Progenitor cell of endocrine pancreas (in vitro differentiated cells): ENCODE measurements at regions not wholly inside any gene's neighbourhood (a gene's known extent, or its start where the extent isn't known, plus 50 kb on each side); places are given as distances from the start of the nearest gene placed in this dataset.

Experiments
- DNase-seq: peaks from one replicate; pipeline ENCODE4 v3.0.0; 2021; ENCODE audit warnings: low spot score; ENCODE audit not compliant: unreplicated experiment
- H3K27ac Mint-ChIP-seq: 2 replicates; pipeline ENCODE4 v1.8.0; 2021; ENCODE audit warnings: mild to moderate bottlenecking, moderate library complexity, mixed read lengths
- H3K27me3 Mint-ChIP-seq: 2 replicates; pipeline ENCODE4 v1.8.0; 2021; ENCODE audit warnings: mixed read lengths
- H3K36me3 Mint-ChIP-seq: 2 replicates; pipeline ENCODE4 v1.8.0; 2022; ENCODE audit warnings: mixed read lengths; ENCODE audit not compliant: insufficient read depth
- H3K4me1 Mint-ChIP-seq: 2 replicates; pipeline ENCODE4 v1.8.0; 2021; ENCODE audit warnings: low read depth, mixed read lengths
- H3K4me3 Mint-ChIP-seq: 2 replicates; pipeline ENCODE4 v1.8.0; 2021; ENCODE audit warnings: low read depth, mild to moderate bottlenecking, moderate library complexity, mixed read lengths
- H3K9me3 Mint-ChIP-seq: 2 replicates; pipeline ENCODE4 v1.8.0; 2021; ENCODE audit warnings: low read depth, mixed read lengths
- TF ChIP-seq, protein P1 (sequence below): fragments of 200-600 bp; sonication (generic); IDR thresholded peaks from one replicate; pipeline ENCODE4 v1.5.0; 2021; ENCODE audit warnings: antibody characterized with exemption, mild to moderate bottlenecking; ENCODE audit not compliant: unreplicated experiment

DNA sequence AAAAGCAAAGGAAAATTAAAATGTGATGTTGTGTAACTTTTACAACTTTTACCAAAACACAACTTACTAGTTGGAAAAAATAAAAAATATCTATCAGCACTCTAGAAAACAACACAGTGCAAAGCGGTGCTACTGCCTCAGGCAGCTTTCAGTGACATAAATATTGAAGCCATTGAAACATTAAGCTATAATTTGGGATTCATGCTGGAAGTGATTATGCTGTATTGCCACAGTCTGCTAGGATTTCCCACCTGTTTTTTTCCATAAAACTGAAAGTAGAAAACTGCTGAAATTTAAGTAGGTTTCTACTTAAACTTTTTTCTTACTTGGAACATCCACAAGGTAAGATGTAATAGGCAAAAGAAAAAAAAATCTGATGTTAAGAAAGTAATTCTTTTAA lies 674.4 kb downstream of the KCNT2 start:
- no peaks in the 10 kb centered on the region for H3K9me3 Mint-ChIP-seq
- H3K27me3 Mint-ChIP-seq, result no peaks in the 10 kb centered on the region
- TF ChIP-seq, protein P1, sequence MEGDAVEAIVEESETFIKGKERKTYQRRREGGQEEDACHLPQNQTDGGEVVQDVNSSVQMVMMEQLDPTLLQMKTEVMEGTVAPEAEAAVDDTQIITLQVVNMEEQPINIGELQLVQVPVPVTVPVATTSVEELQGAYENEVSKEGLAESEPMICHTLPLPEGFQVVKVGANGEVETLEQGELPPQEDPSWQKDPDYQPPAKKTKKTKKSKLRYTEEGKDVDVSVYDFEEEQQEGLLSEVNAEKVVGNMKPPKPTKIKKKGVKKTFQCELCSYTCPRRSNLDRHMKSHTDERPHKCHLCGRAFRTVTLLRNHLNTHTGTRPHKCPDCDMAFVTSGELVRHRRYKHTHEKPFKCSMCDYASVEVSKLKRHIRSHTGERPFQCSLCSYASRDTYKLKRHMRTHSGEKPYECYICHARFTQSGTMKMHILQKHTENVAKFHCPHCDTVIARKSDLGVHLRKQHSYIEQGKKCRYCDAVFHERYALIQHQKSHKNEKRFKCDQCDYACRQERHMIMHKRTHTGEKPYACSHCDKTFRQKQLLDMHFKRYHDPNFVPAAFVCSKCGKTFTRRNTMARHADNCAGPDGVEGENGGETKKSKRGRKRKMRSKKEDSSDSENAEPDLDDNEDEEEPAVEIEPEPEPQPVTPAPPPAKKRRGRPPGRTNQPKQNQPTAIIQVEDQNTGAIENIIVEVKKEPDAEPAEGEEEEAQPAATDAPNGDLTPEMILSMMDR, result no peak
- H3K4me3 Mint-ChIP-seq, result no peak overlapping the region
- H3K27ac Mint-ChIP-seq, result no peak overlapping the region
- no peaks in the 10 kb centered on the region for H3K36me3 Mint-ChIP-seq
- no peak for DNase-seq
- H3K4me1 Mint-ChIP-seq, result peaks cover 3% of the 10 kb centered on the region

DNA sequence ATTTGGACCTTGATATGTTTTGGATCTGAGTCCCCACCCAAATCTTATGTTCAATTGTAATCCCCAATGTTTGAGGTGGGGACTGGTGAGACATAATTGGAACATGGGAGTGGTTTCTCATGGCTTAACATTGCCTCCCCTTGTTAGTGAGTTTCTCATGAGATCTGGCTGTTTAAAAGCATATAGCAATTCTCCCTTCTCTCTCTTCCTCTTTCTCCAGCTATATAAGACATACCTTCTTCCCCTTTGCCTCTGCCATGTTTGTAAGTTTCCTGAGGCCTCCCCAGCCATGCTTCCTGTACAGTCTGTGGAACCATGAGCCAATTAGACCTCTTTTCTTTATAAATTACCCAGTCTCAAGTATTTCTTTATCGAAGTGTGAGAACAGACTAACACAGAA lies 692.4 kb downstream of the KCNT2 start:
- Mint-ChIP-seq H3K4me1 (no peaks in the 10 kb centered on the region), H3K4me3 (no peak overlapping the region), H3K27me3 (no peaks in the 10 kb centered on the region), H3K9me3 (peaks cover 6% of the 10 kb centered on the region), H3K27ac (no peak overlapping the region), H3K36me3 (no peaks in the 10 kb centered on the region)
- no peak for DNase-seq
- TF ChIP-seq, protein P1, result no peak

DNA sequence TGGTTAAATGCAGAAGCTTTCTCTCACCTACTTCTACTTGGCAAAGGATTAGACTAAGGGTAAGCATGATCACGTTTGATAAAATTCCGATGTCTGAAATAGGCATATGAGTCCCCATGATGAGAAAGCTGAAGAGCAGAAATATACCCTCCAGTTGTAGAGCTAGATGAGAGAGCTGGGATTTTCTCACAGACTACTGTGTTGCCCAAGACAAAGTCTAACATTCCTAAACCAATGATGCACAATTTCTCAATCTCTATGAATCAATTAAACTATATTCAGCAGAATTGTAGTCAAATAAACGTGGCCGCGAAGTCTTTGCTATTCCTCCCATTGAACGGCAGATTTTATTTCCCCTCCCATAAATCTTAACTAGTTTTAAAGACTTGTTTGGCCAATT lies 699.2 kb downstream of the KCNT2 start:
- no peaks in the 10 kb centered on the region for H3K36me3 Mint-ChIP-seq
- H3K4me1 Mint-ChIP-seq, result no peaks in the 10 kb centered on the region
- H3K27ac Mint-ChIP-seq, result no peak overlapping the region
- H3K27me3 Mint-ChIP-seq, result no peaks in the 10 kb centered on the region
- DNase-seq, result no peak
- no peaks in the 10 kb centered on the region for H3K9me3 Mint-ChIP-seq
- H3K4me3 Mint-ChIP-seq, result no peak overlapping the region
- TF ChIP-seq, protein P1, result no peak

DNA sequence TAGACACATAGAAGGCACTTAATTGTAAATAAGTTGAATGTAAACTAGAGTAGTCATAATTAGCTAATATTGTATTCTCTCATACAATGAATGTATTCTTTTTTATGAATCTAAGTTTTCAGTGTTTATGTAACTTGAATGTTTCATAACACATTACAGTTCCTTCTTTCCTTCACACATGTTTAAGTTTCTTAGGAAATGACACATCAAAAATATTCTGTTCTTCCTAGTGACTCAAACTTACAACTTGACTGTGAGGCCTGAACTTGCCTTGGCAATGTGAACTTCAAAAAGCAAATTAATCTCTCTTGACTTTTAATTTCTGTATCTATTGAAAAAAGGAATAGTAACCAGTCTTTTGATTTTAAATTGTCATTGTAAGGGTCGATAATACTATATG lies 700.1 kb downstream of the KCNT2 start:
- H3K9me3 Mint-ChIP-seq, result no peaks in the 10 kb centered on the region
- DNase-seq, result no peak
- no peak overlapping the region for H3K27ac Mint-ChIP-seq
- H3K4me1 Mint-ChIP-seq, result no peaks in the 10 kb centered on the region
- H3K36me3 Mint-ChIP-seq, result no peaks in the 10 kb centered on the region
- H3K27me3 Mint-ChIP-seq, result no peaks in the 10 kb centered on the region
- no peak overlapping the region for H3K4me3 Mint-ChIP-seq
- TF ChIP-seq, protein P1, result no peak

DNA sequence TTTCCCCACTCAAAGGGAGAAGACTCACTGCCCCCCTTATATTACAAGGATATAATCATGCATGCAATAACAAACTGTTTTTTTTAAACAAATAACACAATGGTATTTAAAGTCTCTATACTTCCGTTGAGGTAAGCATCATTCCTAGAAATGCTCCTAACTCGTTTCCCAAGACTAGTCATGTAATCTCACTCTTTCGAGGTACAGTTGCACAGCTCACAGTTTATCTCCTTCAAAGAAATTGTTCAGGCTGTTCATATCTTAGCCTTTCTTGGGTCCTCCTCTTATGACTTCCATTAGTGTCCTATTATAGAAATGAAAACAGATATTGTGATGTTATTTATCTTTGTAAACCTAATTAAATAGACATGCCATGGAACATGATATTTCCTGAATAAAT lies 705.0 kb downstream of the KCNT2 start:
- TF ChIP-seq, protein P1, result no peak
- Mint-ChIP-seq H3K27me3 (no peaks in the 10 kb centered on the region), H3K27ac (no peak overlapping the region), H3K9me3 (no peaks in the 10 kb centered on the region), H3K4me3 (no peak overlapping the region), H3K4me1 (no peaks in the 10 kb centered on the region), H3K36me3 (no peaks in the 10 kb centered on the region)
- no peak for DNase-seq
